Medulla oblongata (tissue), 1 donor: ENCODE measurements at regions not wholly inside any gene's neighbourhood (a gene's known extent, or its start where the extent isn't known, plus 50 kb on each side); places are given as distances from the start of the nearest gene placed in this dataset.

Source experiments
- DNase-seq: peaks from one replicate; pipeline ENCODE4 v3.0.0-alpha.2; 2015; ENCODE audit errors: extremely low spot score

DNA sequence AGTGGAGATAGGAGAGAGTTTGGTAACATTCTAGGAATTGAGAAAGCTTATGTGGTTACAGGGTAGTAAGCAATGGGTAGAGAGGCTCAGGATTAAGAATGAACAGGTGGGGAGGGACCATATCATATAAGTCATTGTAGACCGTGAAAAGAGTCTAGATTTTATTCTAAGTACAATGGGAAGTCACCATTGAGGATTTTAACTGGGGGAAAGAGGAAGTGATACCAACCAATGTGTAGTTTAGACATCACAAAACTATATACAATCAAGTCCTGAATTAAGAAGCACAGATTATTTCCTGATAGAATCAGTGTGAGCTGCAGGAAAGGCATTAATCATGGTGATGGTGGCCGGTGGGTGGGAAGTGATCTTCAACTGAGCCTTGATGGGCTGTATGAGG is 178.3 kb upstream of the ZIC3 start:
- no peak for DNase-seq

DNA sequence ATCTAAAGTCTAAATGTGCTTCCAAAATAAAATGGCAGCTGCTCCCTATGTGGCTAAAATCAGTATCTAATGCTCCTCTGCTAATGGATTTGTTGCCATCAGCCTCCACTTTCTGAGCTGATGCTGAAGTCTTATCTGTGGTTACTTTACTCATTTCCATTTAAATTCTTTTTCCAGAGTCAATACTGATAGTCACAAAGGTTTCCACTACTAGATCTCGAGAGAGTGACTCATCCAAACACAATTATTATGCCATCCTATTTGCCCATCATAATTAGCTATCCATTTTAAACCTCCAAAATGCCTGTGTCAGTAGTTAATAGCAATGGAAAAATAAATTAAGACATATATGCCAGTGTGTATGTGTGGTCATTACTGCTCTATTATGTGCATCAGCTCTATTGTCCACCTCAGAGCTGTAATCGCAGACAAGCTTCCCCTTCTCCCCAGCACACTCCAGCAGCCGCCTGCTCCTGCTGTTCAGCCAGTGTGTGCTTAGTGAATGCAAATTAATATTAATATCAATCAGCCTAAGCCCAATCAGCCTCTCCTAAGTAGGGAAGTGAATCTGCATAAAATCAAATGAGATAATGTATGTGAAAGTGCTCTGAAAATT is 199.8 kb upstream of the ZIC3 start:
- DNase-seq, result no peak

DNA sequence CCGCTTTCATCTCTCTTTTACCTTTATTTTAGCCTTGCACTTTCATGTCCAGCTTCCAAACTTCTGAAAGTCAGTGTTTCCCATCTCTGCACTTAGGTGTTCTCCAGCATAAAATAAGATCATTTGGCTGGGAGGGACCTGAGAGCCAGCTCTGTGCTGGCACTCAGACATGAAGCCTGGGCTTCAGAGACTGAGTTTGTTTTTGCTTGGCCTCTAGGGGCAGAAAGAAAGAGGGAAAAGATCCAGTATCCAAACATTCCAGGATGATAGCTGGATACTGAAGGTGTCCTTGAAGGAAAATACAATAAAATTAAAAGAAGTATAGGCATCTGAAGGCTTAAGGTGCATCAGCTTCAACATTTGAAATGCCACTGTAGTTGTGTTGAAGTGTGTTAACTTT is 202.4 kb upstream of the ZIC3 start:
- DNase-seq, result no peak

DNA sequence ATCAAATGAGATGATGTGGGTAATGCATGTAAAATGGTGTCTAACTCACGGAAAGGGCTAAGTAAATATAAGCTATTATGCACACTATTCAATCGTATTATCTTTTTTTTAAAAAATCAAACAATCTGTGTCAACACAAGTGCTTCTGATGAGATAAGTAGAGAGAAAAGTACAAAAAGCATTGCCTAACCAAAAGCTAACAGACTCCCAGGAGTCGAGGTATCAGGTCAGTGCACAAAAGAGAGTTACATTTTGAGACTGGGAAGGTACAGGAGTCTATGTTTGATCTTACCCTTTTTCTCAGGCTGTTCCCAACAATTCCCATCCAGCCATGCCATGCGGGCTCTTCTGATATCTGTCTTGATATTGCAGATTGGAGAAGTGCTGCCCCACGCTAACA is 203.3 kb upstream of the ZIC3 start:
- DNase-seq, result no peak

GRCh38 chrX:137354851-137355250 is 211.1 kb upstream of the ZIC3 start:
- no peak for DNase-seq

- no peak for DNase-seq
Measured at GRCh38 chrX:137353404-137353803, 212.5 kb upstream of the ZIC3 start.

DNA sequence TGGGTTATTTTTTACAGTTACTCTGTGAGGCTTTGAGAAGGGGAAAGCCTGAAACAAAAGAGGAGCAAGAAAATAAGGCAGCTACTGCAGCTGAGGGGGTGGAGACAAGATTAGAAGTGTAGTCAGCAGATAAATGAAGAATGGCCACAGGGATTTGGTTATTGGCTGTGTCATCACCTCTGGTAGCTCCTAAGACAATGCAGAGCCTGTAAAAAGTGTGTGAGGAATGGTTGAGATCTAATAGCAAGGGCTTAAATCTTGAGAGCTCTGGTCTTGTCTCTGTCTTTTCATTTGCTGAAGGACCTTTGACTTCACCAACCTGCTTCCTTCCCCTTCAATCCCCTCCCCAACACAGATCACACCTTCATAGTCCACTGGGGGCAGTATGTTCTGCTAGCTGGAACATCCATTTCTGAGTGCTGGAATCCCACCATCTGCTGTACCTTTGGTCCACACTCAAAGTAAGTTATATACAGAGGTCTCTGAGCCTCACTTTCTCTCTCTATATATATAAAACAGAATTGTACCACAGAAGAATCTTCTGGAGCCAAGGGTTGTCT is 213.7 kb upstream of the ZIC3 start:
- no peak for DNase-seq

GRCh38 chrX:137342969-137343368 is 223.0 kb upstream of the ZIC3 start:
- no peak for DNase-seq

GRCh38 chrX:137313627-137314026 is 252.3 kb upstream of the ZIC3 start:
- no peak for DNase-seq

DNA sequence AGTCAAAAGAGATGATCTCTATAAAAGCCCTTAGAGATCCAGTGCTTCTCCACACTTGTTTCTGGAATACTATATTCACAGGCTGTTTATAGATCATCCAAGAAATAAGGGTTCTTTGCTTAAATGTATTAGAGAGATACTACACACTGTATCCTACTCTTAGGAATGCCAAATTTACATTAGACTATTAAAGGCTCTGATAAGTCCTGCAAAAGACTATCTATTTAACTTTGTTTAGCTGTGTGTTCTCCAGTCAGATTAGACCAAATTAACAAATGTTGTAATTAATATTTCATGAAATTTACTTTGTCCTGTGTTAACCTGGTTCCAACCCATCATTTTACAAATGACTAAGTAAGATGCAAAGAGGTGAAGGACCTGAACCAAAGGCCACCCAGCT is 260.5 kb upstream of the ZIC3 start:
- DNase-seq, result no peak

GRCh38 chrX:137297167-137297566 is 263.4 kb upstream of the GPR101 start:
- no peak for DNase-seq

DNA sequence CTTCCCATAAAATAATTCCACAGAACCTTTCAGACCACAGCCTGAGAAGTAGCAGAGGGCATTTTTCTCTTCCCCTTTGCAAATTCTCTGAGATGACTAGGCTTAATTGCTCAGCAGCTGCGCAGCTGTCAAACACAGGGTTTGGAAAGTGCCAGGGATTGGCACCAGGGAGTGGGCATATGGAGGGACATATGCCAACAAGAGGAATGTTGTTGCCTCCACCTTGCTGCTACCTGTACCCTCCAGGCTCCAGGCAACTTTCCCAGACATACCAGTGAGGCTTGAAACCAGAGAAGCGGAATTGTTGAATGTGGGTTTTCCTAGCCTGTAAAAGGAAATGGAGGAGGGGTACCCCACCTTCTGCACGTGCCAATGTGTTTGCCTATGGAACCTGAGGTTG is 256.2 kb upstream of the GPR101 start:
- no peak for DNase-seq

GRCh38 chrX:137287191-137287590 is 253.4 kb upstream of the GPR101 start:
- DNase-seq, result no peak

DNA sequence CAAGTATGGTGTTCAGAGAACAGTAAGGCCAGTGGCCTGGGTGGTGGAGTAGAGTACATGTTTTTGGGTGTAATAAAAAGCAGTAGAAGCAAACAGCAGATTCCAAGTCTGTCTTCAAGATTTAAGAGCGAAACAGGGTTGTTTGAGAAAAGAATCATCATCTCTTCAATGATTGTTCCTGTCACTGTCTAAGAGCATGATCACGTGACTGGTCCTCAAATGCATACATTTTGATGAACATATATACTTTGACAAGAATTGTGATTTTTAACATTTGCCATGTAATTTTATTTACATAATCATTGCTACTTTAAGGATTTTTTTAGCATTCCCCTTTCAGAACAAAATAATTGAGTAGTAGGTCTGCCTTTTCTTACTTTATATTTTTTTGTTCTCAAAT is 252.6 kb upstream of the GPR101 start:
- no peak for DNase-seq

DNA sequence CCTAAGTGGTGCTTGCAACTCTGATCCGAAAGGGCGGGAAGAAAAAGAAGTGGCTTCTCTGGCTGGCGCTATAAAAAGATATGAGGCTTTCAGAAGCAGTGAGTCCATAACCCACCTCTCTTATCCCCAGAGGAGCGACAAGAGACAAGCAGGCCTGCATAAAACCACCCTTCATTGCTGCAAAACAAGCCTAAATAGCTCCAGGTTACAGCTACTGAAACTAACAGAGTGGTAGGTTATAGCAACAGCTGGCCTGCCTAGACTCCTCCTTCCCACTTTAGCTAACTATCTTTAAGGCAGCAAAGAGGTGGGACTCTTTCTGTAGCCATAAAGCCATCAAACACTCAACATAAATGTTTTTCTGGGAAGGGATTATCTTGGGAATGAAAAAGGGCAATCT is 245.0 kb upstream of the GPR101 start:
- DNase-seq, result no peak

DNA sequence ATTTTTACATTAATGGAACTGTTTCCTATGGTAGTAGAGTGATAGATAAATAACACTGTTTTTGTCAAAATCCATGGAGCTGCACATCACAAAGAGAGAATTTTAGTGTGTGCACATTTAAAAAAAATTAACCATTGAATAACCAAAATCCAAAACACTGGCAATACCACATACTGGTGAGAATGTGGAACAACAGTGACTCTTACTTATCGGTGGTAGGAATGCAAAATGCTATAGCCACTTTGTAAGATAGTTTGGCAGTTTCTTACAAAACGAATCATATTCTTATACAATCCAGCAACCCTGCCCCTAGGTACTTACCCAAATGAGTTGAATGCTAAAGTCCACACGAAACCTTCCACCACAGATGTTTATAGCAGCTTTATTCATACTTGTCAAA is 229.6 kb upstream of the GPR101 start:
- DNase-seq, result no peak

DNA sequence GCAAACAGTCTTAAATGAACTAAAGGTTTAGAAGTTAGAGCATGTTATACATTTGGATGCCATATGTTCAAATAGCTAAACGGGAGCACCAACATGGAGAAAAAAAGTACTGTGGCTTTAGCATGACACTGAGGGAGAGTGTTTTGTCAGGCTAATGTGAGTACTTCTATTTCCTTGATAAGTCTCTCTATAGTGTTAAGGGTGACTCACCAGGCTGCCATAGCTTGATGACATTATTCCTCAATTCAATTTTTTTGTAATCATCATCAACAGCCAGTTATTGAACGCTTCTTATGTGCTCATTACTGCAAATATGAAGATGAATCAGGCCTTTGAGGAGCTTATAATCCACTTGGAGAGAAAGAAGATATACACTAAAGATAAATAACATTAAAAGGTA is 211.4 kb upstream of the GPR101 start:
- DNase-seq, result no peak

DNA sequence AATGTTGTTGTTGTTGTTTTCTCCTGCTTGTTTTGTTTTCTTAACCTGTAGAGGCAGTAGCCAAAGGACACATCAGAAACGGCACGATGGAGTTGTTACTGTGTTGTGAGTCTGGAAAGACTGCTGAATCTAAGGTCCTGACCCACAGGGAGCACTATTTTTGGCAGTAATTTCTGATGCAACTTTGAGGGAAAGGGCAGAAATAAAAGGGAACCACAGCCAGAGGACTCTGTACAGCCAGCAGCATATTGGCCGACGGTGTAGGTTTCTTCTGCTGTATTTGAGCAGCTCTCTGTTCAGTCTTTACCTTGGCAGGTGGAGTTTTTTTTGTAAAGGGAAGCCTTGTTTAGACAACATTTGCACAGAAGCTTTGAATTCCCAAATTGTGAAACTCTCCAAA is 203.0 kb upstream of the GPR101 start:
- no peak for DNase-seq

DNA sequence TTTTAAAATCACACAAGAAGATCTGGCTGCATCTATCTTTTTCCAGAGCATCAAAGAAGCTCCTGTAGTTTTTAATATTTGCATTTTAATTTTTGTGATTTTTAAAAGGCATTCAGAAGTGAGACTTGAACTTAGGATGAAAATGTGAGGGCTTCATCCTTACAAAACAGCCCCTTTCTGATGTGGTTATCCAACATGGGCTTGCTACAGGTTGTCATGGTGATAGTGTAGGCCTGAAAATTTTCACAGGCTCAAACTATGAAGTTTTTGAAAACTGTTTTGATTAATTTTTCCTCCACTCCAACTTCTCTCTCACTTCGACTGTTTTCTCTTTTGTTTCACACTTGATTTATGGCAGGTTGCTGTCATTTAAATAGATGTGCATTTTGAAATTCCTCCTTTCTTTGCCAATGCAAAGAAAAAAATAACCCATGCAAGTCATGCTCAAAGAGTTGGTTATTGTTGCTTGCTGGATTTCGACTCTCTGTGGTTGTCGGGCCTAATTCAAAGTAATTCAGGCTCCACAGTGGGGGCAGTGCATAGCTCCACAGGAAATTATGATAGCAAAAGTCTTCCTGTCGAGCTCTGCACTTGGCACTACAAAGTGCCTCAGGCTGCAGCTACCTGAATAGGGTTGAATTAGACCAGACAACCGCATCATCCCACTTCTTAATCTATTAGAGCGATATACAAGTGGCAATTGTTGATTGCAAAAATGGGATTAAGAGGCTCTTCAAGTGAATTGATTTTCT is 201.0 kb upstream of the GPR101 start:
- DNase-seq, result no peak

DNA sequence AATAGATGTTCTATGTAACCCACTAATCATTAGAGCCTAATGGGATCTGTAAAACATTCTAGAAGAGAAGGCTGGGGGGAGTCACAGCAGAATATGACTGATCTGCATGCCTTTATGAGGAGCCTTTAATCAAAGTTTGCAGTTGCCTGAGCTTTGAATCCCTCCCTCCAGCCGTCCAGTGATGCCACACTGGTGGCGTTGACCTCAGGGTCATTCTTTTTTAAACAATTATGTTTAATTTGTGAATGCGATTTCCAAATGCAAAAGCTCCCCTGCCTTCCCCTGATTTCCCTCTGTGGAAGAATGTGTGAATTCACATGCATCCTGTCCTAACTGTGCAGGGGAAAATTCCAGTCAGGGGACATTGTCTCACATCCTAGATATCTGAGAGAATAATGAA is 199.7 kb upstream of the GPR101 start:
- no peak for DNase-seq

DNA sequence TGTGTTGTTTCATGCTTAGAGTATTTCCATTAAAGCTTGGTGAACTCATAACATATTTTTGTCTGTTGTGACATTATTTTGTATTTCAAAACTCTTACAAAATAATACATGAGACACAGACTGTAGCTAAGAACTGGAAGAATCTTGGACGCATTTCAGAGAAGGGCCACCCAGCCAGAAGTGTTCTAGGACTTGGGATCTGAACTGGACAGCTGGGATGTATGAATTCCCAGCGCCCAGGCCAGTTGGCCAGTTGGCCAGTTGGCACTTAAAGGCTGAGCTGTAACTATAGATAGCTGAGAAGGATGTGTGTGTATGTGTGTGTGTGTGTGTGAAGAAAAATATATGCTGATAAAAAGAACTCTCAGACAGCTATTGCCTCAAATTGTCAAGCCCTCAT is 193.4 kb upstream of the GPR101 start:
- DNase-seq, result no peak

- DNase-seq, result no peak
Measured at GRCh38 chrX:137215467-137215866, 181.7 kb upstream of the GPR101 start.

DNA sequence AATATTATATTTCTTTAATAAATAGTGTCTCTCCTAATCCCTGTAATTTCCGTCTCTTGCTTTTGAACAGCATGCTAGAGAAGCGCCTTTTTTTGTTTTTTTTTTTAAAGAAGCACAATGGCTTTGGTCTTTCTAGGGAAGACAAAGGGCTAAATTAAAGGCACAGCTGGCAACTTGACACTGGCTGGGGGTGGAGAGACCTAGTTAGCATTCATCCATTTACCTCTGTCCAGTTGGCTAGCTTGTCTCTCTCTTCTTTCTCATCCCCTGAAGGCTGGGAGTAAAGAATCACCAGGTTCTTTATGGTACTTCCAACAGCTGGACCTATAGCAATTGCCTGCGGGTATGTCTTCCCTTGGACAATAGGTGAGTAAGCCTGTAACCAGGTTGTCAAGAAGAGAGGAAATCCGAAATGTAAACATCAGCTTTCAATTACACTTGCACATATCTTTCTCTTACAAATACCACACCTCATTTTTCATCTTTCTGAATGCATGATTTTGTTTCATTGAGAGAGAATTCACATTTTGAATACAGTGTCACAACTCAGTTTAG is 178.4 kb upstream of the GPR101 start:
- peak; percentile 2 for DNase-seq
